ENCODE measurements at regions not wholly inside any gene's neighbourhood (a gene's known extent, or its start where the extent isn't known, plus 50 kb on each side); places are given as distances from the start of the nearest gene placed in this dataset.

DNA sequence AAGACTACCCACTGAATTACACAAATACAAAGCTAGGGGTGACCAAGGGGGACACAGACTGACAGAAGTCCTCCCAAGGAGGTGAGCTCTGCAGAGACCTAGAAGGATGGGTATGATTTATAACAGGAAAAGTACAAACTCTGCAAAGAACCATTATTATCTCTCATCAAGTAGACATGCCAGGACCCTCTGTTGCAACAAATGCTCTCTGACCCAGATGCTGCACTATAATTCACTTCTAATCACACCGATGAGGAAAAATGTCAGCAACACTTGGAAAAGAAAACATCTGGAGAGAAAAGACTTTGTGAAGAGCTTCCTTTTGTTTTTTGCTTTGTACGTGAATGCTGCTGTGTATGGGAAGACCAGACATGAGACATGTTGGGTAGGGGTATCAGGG, 178.3 kb upstream of the PDE1C start:
- TF ChIP-seq, protein P1, sequence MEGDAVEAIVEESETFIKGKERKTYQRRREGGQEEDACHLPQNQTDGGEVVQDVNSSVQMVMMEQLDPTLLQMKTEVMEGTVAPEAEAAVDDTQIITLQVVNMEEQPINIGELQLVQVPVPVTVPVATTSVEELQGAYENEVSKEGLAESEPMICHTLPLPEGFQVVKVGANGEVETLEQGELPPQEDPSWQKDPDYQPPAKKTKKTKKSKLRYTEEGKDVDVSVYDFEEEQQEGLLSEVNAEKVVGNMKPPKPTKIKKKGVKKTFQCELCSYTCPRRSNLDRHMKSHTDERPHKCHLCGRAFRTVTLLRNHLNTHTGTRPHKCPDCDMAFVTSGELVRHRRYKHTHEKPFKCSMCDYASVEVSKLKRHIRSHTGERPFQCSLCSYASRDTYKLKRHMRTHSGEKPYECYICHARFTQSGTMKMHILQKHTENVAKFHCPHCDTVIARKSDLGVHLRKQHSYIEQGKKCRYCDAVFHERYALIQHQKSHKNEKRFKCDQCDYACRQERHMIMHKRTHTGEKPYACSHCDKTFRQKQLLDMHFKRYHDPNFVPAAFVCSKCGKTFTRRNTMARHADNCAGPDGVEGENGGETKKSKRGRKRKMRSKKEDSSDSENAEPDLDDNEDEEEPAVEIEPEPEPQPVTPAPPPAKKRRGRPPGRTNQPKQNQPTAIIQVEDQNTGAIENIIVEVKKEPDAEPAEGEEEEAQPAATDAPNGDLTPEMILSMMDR (IDR thresholded peaks at IDR 0.05; ENCODE audit: low read depth, low read length) = no peak
- TF ChIP-seq, protein P2, sequence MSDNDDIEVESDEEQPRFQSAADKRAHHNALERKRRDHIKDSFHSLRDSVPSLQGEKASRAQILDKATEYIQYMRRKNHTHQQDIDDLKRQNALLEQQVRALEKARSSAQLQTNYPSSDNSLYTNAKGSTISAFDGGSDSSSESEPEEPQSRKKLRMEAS (IDR thresholded peaks at IDR 0.05; ENCODE audit: low read depth, low read length) = no peak
- TF ChIP-seq POLR2A (IDR thresholded peaks at IDR 0.05; ENCODE audit: extremely low read depth, insufficient read length) (no peak), MYC (IDR thresholded peaks at IDR 0.05; ENCODE audit: low read depth, low read length) (no peak)
